ENCODE measurements at regions not wholly inside any gene's neighbourhood (a gene's known extent, or its start where the extent isn't known, plus 50 kb on each side); places are given as distances from the start of the nearest gene placed in this dataset.

DNA sequence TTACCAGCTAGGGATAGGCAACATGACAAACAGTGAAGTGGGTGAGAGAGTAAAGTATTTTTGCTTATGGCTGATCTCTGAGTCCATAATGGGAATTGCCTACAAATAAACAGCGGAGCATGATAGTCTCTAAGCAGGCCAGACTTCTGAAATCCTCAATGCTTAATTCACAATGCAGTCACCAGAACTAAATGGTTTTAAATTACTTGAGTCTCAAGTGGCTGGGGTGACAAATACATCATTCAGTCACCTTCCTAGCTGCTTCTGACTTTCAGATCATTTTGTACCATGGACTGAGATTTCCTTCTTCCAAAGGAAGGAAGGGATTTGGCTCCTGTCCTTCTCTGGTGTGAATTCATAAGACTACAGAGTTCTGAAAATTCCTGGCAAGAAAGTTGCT lies 82.8 kb upstream of the RMP24 start:
- no peak for FAIRE-seq
- ChIA-PET CTCF (ENCODE audit: partially characterized antibody) (interaction anchor here (1.5 to 2.2 kb wide), 3 partner anchors 37 to 131 kb away, joined by 3 to 4 read pairs (median 4); no protein-coding TSS in a partner anchor), POLR2A (ENCODE audit: partially characterized antibody) (interaction anchor here (2.1 kb wide), 1 partner anchor 13 kb away, joined by 5 read pairs; no protein-coding TSS in a partner anchor)
- H2BK12ac ChIP-seq (ENCODE audit: low read depth, low read length): no peak overlapping the region
- H3K79me1 ChIP-seq (ENCODE audit: low read depth, low read length): no peaks in the 10 kb centered on the region
- H3K27me3 ChIP-seq (replicated peaks in 1 of 4; ENCODE audit: control insufficient read depth in 3 of 4, extremely low read depth in 1 of 4, insufficient read depth in 3 of 4, low read length in 3 of 4): no peaks in the 10 kb centered on the region
- H2BK5ac ChIP-seq (ENCODE audit: low read depth, low read length): no peak overlapping the region
- no peak overlapping the region for H2AFZ ChIP-seq (ENCODE audit: low read length)
- no peaks in the 10 kb centered on the region for H4K20me1 ChIP-seq (replicated peaks in 1 of 2; ENCODE audit: control insufficient read depth in 1 of 2, insufficient read depth in 2 of 2, low read length in 2 of 2)
- H3K23me2 ChIP-seq (ENCODE audit: low read depth, low read length): no peaks in the 10 kb centered on the region; the same call in 1 of the 2 replicates
- no peak overlapping the region for H3K4ac ChIP-seq (replicated peaks; ENCODE audit: insufficient read length, low read depth, low read length)
- peaks cover 0 to 5% (median 0%) of the 10 kb centered on the region in 4 experiments; a peak in 2 of 7 replicates for H3K4me1 ChIP-seq (replicated peaks in 1 of 4; ENCODE audit: control insufficient read depth in 3 of 4, insufficient read depth in 4 of 4, low read length in 3 of 4)
- WGBS, 2 experiments (ENCODE audit: extremely low coverage in 1 of 2, insufficient coverage in 1 of 2, insufficient read length in 1 of 2, insufficient replicate concordance in 2 of 2, low coverage in 1 of 2, low lambda C conversion rate in 2 of 2, missing lambda C conversion rate in 1 of 2): 100% methylated on average over 1 of the region's 1 CpG; no CpG with 5 or more reads in 1 of the 2 experiments
- H3K4me2 ChIP-seq (ENCODE audit: insufficient read depth in 1 of 2, low read depth in 2 of 2, low read length in 2 of 2): no peak overlapping the region
- H2AK5ac ChIP-seq (ENCODE audit: low read depth, low read length): no peak overlapping the region
- H3K56ac ChIP-seq (replicated peaks; ENCODE audit: insufficient read length, low read depth, low read length): no peak overlapping the region
- H3K27ac ChIP-seq (ENCODE audit: low read depth, low read length): no peak overlapping the region
- peaks cover 0 to 15% (median 2%) of the 10 kb centered on the region in 4 experiments; a peak in 3 of 8 replicates for H3K36me3 ChIP-seq (ENCODE audit: control insufficient read depth in 2 of 4, insufficient read depth in 4 of 4, low read length in 3 of 4)
- no peak overlapping the region for H4K8ac ChIP-seq (ENCODE audit: extremely low read depth, insufficient read depth, low read length)
- DNase-seq (ENCODE audit: low read depth in 1 of 2, low spot score in 2 of 2): no peak
- no peak overlapping the region for H2BK20ac ChIP-seq (ENCODE audit: low read length)
- no peak overlapping the region for H3K9ac ChIP-seq (replicated peaks in 1 of 4; ENCODE audit: extremely low read depth in 1 of 4, low read depth in 3 of 4, low read length in 3 of 4)
- H3K18ac ChIP-seq (ENCODE audit: extremely low read depth, low read length): no peak overlapping the region
- H3K23ac ChIP-seq (ENCODE audit: insufficient read length): no peak overlapping the region
- H3K9me3 ChIP-seq (ENCODE audit: insufficient read depth in 2 of 2, low read depth in 1 of 2, low read length in 1 of 2): peaks cover 6 to 11% of the 10 kb centered on the region in 2 experiments; a peak in 2 of 4 replicates
- no peak overlapping the region for H3K4me3 ChIP-seq (ENCODE audit: extremely low read depth in 1 of 4, insufficient read depth in 2 of 4, low read depth in 3 of 4, low read length in 4 of 4)
- H4K91ac ChIP-seq (replicated peaks; ENCODE audit: insufficient read length, low read length): no peak overlapping the region
- no peak overlapping the region for H2BK15ac ChIP-seq (ENCODE audit: low read length)
- H3K14ac ChIP-seq (ENCODE audit: insufficient read length): no peak overlapping the region
- H3K79me2 ChIP-seq (ENCODE audit: control insufficient read depth in 1 of 2, insufficient read depth in 2 of 2, low read length in 2 of 2): no peaks in the 10 kb centered on the region
- no peak overlapping the region for H4K5ac ChIP-seq (ENCODE audit: insufficient read length, low read depth, low read length)
- H2BK120ac ChIP-seq (replicated peaks; ENCODE audit: low read depth, low read length): no peak overlapping the region
- no peak for TF ChIP-seq CTBP2 (IDR thresholded peaks at IDR 0.05; ENCODE audit: borderline replicate concordance, insufficient read depth, insufficient read length, low read length)
- TF ChIP-seq JUND (IDR thresholded peaks at IDR 0.05; ENCODE audit: low read length): no peak
- TF ChIP-seq SP1 (IDR thresholded peaks at IDR 0.05; ENCODE audit: low read depth, low read length): no peak
- no peak for TF ChIP-seq GABPA (IDR thresholded peaks at IDR 0.05; ENCODE audit: borderline replicate concordance, insufficient read depth, low read length)
- no peak for TF ChIP-seq SIN3A (conservative IDR thresholded peaks at IDR 0.05 in 1 of 2, IDR thresholded peaks at IDR 0.05 in 1 of 2; ENCODE audit: low read depth in 1 of 2, low read length in 2 of 2)
- TF ChIP-seq NANOG (IDR thresholded peaks at IDR 0.05; ENCODE audit: insufficient read depth, low read depth, low read length, poor library complexity, severe bottlenecking): no peak
- TF ChIP-seq CHD1 (IDR thresholded peaks at IDR 0.05; ENCODE audit: low read depth, low read length): no peak
- no peak for TF ChIP-seq EGR1 (IDR thresholded peaks at IDR 0.05; ENCODE audit: borderline replicate concordance, low read depth, low read length)
- no peak for TF ChIP-seq RFX5 (IDR thresholded peaks at IDR 0.05; ENCODE audit: borderline replicate concordance, low read depth, low read length)
- TF ChIP-seq CREB1 (IDR thresholded peaks at IDR 0.05): no peak
- no peak for TF ChIP-seq MAFK (IDR thresholded peaks at IDR 0.05; ENCODE audit: low read depth, low read length)
